Duodenal mucosa (tissue), 2 donors: ENCODE measurements at regions not wholly inside any gene's neighbourhood (a gene's known extent, or its start where the extent isn't known, plus 50 kb on each side); places are given as distances from the start of the nearest gene placed in this dataset.

Source experiments
- H3K27ac ChIP-seq: one replicate; pipeline ENCODE4 v1.7.0; 2013; ENCODE audit warnings: low read depth, low read length
- H3K27me3 ChIP-seq, 2 donors: one replicate each; pipeline ENCODE4 v1.7.0; 2013; ENCODE audit warnings: low read length in 2 of 2, control low read depth in 1 of 2; ENCODE audit not compliant: insufficient read depth in 2 of 2, control insufficient read depth in 1 of 2
- H3K36me3 ChIP-seq, 2 donors: one replicate each; pipeline ENCODE4 v1.7.0; 2013; ENCODE audit warnings: low read length in 2 of 2, control low read depth in 1 of 2; ENCODE audit not compliant: insufficient read depth in 2 of 2, control insufficient read depth in 1 of 2
- H3K4me1 ChIP-seq, 2 donors: one replicate each; pipeline ENCODE4 v1.7.0; 2013; ENCODE audit warnings: low read length in 2 of 2, control low read depth in 1 of 2; ENCODE audit not compliant: insufficient read depth in 2 of 2, control insufficient read depth in 1 of 2
- H3K4me3 ChIP-seq, 2 donors: one replicate each; pipeline ENCODE4 v1.7.0; 2013; ENCODE audit warnings: low read length in 2 of 2, low read depth in 1 of 2
- H3K9ac ChIP-seq, 2 donors: one replicate each; pipeline ENCODE4 v1.7.0; 2013; ENCODE audit warnings: low read length in 2 of 2, low read depth in 1 of 2
- H3K9me3 ChIP-seq, 2 donors: one replicate each; pipeline ENCODE4 v1.7.0; 2013; ENCODE audit warnings: low read length in 2 of 2, control low read depth in 1 of 2; ENCODE audit not compliant: control insufficient read depth in 1 of 2

- Histone ChIP-seq H3K9me3 (peaks cover 4 to 8% of the 10 kb centered on the region in 2 donors), H3K36me3 (no peaks in the 10 kb centered on the region)
Measured at GRCh38 chr5:113866763-113867162, 353.3 kb downstream of the YTHDC2 start.

DNA sequence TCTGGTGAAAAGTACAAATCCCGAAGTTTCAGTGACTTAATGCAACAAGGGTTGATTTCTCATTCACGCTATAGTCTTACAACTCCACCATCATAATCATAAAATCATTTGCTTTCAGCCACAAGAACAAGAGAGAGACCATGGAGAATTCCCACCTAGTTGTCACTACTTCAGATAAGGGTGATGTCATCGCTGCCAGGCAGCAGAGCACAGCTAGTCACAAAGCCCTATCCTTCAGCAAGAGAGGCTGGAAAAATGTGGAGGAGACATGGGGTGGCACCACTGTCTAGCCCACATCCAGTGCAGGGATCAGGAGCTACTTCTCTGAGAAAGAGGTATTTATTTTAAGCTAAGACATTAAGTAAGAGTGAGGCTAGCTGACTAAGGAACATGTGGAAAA lies 356.1 kb downstream of the YTHDC2 start:
- Histone ChIP-seq H3K9ac (no peak overlapping the region), H3K4me3 (no peak overlapping the region), H3K9me3 (peaks cover under 1 to 8% of the 10 kb centered on the region in 2 donors), H3K27ac (no peak overlapping the region), H3K27me3 (no peaks in the 10 kb centered on the region), H3K4me1 (no peaks in the 10 kb centered on the region), H3K36me3 (no peaks in the 10 kb centered on the region)

More at GRCh38 chr5:113866763-113867162, 353.3 kb downstream of the YTHDC2 start:
- H3K9ac ChIP-seq, result no peak overlapping the region
- no peak overlapping the region for H3K27ac ChIP-seq
- no peaks in the 10 kb centered on the region for H3K27me3 ChIP-seq
- no peak overlapping the region for H3K4me3 ChIP-seq
- no peaks in the 10 kb centered on the region for H3K4me1 ChIP-seq

DNA sequence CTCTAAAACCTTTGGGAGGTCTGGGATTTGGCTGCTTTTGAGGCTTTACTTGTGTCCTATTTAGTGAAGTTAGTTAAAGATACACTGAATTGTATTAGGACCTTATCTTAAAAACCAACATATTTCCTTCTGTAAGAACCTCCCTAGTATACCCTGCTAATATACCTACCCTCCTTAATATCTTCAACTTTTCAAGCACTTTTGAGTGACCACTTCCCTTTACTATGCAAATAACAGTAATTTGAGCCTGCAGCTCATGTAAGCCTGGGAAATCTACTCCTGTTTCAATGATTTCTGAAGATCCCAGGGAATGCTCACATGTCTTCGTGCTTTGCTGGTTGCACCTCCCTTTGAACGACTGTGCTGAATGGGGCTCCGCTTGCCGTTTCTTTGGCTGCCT lies 358.5 kb downstream of the YTHDC2 start:
- Histone ChIP-seq H3K27me3 (no peaks in the 10 kb centered on the region), H3K4me1 (no peaks in the 10 kb centered on the region), H3K4me3 (no peak overlapping the region), H3K9me3 (peaks cover 0 to 4% of the 10 kb centered on the region in 2 donors), H3K36me3 (no peaks in the 10 kb centered on the region), H3K9ac (no peak overlapping the region), H3K27ac (no peak overlapping the region)

DNA sequence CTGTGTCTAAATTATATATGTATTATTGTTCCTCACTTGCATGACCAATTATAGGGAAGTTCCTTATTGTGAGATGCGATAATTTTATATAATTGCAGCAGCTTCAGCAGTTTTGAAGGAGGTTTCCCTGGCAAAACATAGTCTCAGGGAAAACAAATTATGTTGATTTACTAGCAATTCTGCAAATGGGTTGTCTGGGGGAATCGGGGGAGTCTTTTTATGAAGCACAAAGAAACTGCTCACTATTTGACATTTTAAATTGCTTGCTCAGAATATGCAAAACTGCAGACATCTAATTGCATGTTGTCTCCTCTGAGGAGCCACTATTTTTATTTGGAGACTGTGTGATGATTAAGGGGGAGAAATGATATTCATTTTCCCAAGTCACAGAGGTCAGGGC lies 361.6 kb downstream of the YTHDC2 start:
- Histone ChIP-seq H3K9ac (no peak overlapping the region), H3K4me3 (no peak overlapping the region), H3K36me3 (no peaks in the 10 kb centered on the region), H3K9me3 (peaks cover 0 to 4% of the 10 kb centered on the region in 2 donors), H3K27ac (no peak overlapping the region), H3K4me1 (no peaks in the 10 kb centered on the region), H3K27me3 (no peaks in the 10 kb centered on the region)

GRCh38 chr5:113891491-113891890 lies 378.0 kb downstream of the YTHDC2 start:
- no peak overlapping the region for H3K4me3 ChIP-seq
- no peaks in the 10 kb centered on the region for H3K9me3 ChIP-seq
- no peaks in the 10 kb centered on the region for H3K27me3 ChIP-seq
- no peaks in the 10 kb centered on the region for H3K4me1 ChIP-seq
- no peaks in the 10 kb centered on the region for H3K36me3 ChIP-seq
- H3K27ac ChIP-seq, result no peak overlapping the region
- H3K9ac ChIP-seq, result no peak overlapping the region

GRCh38 chr5:113896789-113897188 lies 383.3 kb downstream of the YTHDC2 start:
- H3K9me3 ChIP-seq, result no peaks in the 10 kb centered on the region

DNA sequence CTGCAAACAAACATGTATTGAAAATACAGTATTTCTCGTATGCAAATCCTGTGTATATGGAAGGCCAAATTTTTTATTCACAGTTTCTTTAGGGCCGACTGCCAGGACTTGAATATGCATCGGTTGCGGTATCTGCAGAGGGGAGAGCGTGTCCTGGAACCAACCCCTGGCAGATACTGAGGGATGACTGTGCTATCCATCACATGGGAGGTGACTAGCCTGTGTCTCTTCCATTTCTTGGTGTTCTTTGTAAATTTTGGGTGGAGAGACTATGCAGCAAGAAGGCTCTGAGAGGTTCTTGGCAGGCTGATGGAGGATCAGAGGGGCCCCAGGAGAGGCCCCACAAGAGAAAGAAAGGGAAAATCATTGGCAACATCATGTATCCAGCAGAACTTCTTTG lies 384.3 kb downstream of the YTHDC2 start:
- no peaks in the 10 kb centered on the region for H3K4me1 ChIP-seq
- no peak overlapping the region for H3K9ac ChIP-seq
- H3K27ac ChIP-seq, result no peak overlapping the region
- H3K36me3 ChIP-seq, result no peaks in the 10 kb centered on the region
- no peak overlapping the region for H3K4me3 ChIP-seq
- no peaks in the 10 kb centered on the region for H3K9me3 ChIP-seq
- no peaks in the 10 kb centered on the region for H3K27me3 ChIP-seq

More at GRCh38 chr5:113896789-113897188, 383.3 kb downstream of the YTHDC2 start:
- Histone ChIP-seq H3K36me3 (no peaks in the 10 kb centered on the region), H3K27ac (no peak overlapping the region), H3K27me3 (no peaks in the 10 kb centered on the region), H3K4me3 (no peak overlapping the region), H3K9ac (no peak overlapping the region), H3K4me1 (no peaks in the 10 kb centered on the region)

DNA sequence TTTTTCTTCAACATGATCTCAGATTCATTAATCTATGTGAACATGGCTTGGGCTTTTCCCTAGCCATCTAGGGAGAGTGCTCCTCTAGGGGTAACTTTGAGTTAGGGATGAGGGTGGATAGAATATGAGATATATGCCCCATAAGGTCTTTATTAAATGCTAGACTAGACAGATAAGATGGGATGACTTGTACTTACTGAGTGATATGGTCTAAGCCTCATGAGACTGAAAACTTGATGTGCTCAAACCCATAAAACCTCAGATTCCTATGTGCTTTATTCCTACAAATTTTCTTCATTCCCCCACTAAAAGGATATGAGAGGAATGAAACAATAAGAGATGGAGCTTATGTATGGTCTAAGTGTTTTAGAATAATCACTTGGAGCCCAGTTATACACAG lies 386.6 kb downstream of the YTHDC2 start:
- no peaks in the 10 kb centered on the region for H3K36me3 ChIP-seq
- no peaks in the 10 kb centered on the region for H3K9me3 ChIP-seq
- H3K27me3 ChIP-seq, result no peaks in the 10 kb centered on the region
- no peak overlapping the region for H3K27ac ChIP-seq
- H3K4me3 ChIP-seq, result no peak overlapping the region
- no peaks in the 10 kb centered on the region for H3K4me1 ChIP-seq
- H3K9ac ChIP-seq, result no peak overlapping the region

DNA sequence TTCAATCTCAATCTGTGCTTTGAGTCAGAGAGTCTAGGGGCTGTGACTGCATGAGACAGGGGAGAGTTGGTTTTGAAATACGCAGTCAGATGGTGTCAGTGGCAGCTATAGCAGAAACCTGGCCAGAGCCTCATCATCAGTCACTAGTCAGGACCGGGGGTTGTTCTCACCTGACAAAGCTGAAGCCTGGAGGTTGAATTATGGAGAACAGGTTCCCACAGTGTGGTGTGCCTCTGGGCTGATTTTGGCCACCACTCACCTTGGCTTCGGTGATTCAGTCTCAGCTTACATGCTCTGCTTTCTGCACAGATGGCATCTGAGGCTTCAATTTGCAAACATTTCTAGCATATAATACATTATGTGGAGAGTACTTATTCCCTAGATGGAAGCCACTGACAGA lies 387.3 kb downstream of the YTHDC2 start:
- H3K9me3 ChIP-seq, result no peaks in the 10 kb centered on the region
- H3K9ac ChIP-seq, result no peak overlapping the region
- no peaks in the 10 kb centered on the region for H3K27me3 ChIP-seq
- H3K4me3 ChIP-seq, result no peak overlapping the region
- no peaks in the 10 kb centered on the region for H3K36me3 ChIP-seq
- H3K27ac ChIP-seq, result no peak overlapping the region
- H3K4me1 ChIP-seq, result no peaks in the 10 kb centered on the region

GRCh38 chr5:113901718-113902117 lies 388.2 kb downstream of the YTHDC2 start:
- Histone ChIP-seq H3K27me3 (no peaks in the 10 kb centered on the region), H3K27ac (no peak overlapping the region), H3K9ac (no peak overlapping the region), H3K4me1 (no peaks in the 10 kb centered on the region), H3K9me3 (no peaks in the 10 kb centered on the region), H3K36me3 (no peaks in the 10 kb centered on the region), H3K4me3 (no peak overlapping the region)
